ENCODE measurements at regions not wholly inside any gene's neighbourhood (a gene's known extent, or its start where the extent isn't known, plus 50 kb on each side); places are given as distances from the start of the nearest gene placed in this dataset.

- TF ChIP-seq CTCF (IDR thresholded peaks at IDR 0.05; ENCODE audit: low read depth, low read length) = no peak
- TF ChIP-seq POLR2A (IDR thresholded peaks at IDR 0.05; ENCODE audit: extremely low read depth, insufficient read length) = no peak
These were observed 137.9 kb downstream of the AXIN2 start for GRCh38 chr17:65423346-65424140.

Measured in NB4 (cell line).